NCI-H2227 (cell line): ENCODE measurements at regions not wholly inside any gene's neighbourhood (a gene's known extent, or its start where the extent isn't known, plus 50 kb on each side); places are given as distances from the start of the nearest gene placed in this dataset.

Experiments
- DNase-seq: peaks from one replicate; lab custom pipeline; 2025; ENCODE audit not compliant: unreplicated experiment; lab: John Stamatoyannopoulos, UW

DNA sequence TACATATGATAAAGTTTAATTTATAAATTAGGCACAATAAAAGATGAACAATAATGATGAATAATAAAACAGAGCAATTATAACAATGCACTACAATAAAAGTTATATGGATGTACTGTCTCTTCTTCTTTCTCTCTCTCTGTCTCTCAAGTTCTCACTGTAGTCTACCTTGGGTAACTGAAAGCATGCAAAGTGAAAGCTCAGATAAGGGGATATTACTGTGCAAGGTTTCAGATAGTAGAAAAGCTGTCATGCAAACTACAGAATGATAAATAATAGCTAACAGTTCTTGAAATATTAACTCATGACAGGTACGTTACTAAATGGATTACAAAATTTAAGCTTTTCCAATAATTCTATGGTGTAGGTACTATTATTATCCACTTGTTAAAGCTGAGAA, 311.9 kb upstream of the PRDM1 start:
- no peak for DNase-seq

DNA sequence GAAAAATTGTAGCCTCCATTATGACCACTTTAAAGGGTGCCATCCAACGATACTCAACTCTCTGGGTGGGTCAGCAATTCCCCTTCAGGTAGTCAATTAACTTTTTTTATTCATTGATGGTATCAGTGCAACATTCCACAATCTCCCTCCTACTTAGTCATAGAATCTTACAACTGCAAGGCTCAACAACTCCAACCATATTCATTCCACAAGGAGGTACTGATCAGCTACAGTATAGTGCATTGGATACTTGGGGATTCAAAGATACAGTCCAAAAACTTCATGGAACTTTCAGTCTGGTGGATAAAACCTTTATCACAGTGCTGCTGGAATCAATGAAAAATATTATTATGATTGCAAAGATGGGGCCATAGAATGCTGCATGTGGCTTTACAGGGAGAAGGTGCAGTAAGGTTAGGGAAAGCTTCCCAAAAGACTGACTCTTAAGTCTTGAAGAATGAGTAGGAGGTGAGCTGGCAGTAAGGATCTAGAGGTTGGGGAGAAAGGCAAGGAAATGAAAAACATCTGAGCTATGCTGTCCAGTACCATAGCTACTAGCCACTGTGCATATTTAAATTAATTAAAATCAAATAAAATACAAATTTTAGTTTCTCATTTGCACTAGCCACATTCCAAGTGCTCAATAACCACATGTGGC, 314.7 kb upstream of the PRDM1 start:
- DNase-seq = no peak

GRCh38 chr6:105769987-105770386, 316.1 kb upstream of the PRDM1 start:
- DNase-seq = no peak

- DNase-seq = no peak
These were observed 316.9 kb upstream of the PRDM1 start for GRCh38 chr6:105769197-105769596.

DNA sequence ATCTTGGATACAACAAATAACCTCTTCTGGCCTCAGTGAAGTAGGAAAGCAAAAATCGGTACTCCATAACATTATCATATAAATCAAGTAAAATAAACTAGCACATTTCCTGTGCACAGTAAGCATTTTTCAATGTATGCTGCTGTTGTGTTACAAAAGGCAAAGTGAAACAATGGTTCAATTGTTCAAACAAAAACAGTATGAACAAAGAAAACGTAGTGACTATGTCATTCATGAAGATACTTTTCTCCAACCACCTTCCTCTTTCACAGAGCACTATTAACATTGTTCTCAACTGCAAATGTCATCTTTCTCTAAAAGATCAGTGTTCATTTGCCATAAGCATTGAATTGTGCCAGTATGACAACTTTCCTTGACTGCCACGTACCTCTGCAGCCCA, 318.6 kb upstream of the PRDM1 start:
- DNase-seq = no peak

DNA sequence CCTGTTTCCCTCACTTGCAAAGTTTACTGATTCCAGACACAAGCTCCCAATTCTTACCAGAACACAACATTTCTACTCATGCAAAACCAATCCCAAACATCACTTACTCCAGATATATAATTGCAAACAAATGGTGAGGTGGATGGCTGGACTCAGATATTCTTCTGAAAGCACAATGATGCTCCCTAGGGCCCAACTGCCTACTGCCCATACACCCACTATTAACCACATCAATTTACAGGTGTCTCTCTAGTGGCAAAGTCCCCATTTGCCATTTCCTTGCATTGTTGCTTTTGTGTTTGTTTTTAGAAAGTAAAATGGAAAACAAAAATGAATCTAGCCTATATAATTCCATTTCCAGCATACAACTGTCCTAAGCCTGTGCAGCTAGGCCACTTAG, 320.9 kb upstream of the PRDM1 start:
- no peak for DNase-seq

DNA sequence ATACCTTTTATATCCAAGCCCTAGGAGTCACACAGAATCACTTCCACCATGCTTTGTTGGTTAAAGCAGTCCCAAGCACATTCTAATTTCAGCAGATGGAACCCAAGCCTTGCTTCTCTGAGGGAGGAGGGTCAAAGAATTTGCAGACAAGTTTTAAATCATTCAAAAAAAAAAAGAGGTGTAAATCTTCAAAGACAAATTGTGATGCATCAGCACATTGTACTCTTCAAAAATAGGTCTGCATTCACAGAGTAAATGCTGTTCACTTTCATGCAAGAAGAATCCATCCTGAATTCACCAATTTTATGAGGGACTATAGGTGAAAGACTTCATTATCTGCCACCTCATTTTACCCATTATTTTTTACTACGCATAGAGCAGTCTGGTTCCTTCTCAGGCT, 321.8 kb upstream of the PRDM1 start:
- DNase-seq = no peak

GRCh38 chr6:105763866-105764265, 322.3 kb upstream of the PRDM1 start:
- no peak for DNase-seq

- no peak for DNase-seq
These were observed 325.4 kb upstream of the PRDM1 start for GRCh38 chr6:105760746-105761145.

DNA sequence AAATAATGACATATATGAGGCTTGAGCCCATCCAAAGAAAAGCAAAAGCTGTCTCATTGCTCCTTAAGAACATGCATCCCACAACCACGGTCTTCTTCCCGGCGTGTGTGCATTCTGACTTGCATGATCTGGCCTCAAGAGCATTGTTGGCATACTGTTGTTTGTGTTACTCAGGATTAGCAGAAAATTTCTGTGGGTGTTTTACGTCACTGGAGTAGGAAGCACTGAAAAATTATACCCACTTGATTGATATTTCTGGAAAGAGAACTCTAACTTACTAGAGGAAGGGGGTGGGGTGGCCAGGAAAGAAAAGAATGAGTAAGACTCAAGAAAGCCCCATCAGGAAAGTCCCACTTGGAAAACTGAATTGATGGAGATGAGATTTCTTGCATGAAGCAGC, 326.2 kb upstream of the PRDM1 start:
- no peak for DNase-seq

- no peak for DNase-seq
These were observed 327.1 kb upstream of the PRDM1 start for GRCh38 chr6:105759015-105759414.

DNA sequence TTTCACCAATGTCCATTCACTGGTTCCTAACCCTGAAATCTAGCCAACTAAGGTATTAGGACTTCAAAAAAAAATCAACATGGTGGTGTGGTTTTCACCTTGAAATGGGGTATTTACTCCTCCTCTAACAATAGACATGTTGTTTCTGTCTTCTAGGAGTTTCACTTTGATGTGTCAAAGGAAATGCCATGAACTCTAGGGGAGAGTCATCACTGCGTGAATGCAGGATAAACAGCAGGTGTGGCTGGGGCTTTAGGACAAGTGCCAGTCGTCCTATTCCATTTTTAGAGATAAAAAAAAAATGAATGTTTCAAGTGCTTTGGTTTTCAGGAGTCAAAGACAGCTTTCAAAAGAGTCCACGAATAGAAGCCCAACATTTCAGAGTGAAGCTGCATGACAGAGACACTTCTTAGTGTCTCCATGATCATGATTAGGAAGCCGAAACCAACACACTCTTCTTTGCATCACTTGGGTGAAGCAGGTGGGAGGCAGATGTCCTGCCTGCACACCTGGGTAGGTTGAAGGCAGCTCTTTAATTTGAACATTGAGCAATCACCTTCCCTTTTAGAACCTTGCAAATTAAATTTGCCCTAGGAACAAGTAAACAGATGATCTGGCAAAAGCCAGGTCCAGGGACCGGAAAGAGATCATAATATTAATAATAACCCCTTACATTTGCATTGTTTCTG, 328.5 kb upstream of the PRDM1 start:
- DNase-seq = no peak

GRCh38 chr6:105755885-105756284, 330.3 kb upstream of the PRDM1 start:
- no peak for DNase-seq

DNA sequence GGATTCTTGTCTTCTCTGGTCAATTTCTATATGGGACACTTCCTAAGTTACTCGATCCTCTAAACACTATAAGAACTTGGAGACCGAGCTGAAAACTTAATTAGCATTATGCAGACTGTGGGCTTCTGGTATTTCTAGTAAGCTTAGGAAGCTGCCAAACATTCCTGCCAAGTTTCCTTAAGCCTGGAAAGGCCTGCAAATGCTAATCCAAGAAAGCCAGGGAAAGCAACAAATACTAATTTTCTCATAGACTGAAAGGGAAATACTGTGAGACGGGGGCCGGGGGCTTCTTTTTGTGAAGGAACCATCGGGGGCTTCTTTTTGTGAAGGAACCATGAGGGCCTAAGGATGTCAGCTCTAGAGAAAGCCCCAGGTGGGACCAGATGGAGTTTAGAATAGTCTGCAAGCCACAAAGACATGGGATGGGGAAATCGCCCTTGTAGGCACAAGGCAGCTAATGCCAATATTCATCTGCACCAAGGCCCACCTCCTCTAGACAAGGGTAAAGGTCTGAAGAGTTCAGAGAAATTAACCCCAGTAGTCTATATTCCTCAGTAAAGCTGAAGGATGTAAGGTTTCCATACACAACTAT, 332.4 kb upstream of the PRDM1 start:
- DNase-seq = no peak

GRCh38 chr6:105753207-105753606, 332.9 kb upstream of the PRDM1 start:
- no peak for DNase-seq

- no peak for DNase-seq
These were observed 336.0 kb upstream of the PRDM1 start for GRCh38 chr6:105750089-105750488.

DNA sequence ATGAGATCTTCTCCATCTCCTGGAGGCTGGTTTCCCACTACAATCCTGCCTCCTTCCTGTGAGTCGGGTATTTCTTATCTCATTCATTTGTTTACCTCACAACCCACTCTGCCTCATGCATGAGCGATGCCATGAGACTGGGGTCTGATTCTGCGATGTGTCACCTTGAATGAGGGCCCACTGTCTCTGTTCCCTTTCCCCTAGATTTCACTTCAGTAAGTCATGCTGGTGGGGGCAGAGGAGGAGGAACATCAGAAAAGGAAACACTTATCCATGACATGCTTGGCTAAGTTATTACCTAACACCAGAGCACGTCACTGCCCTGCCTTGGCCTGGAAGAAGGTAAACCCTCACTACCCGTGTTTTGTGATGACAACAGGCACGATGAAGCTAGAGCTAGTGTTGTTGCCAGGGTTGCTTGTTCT, 337.4 kb upstream of the PRDM1 start:
- no peak for DNase-seq

DNA sequence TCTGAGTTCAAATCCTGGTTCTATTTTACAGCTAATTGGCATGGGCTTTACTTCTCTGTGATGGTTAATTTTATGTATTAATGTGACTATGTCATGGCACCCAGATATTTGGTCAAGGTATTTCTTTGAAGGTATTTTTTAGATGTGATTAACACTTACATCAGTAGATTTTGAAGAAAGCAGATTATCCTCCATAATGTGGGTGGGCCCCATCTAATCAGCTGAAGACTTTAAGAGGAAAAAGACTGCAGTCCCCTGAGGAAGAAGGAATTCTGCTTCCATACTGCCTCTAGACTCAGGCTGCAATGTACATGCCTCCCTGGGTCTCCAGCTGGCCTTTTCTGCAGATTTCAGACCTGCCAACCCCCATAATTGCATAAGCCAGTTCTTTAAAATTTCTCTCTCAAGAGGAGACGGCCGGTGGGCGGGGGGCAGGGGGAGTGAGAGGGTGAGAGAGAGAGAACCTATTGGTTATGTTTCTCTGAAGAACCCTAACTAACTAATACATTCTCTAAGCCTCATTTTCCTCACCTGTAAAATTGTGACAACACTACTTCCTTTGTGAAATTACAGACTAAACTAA, 338.2 kb upstream of the PRDM1 start:
- DNase-seq = no peak

- DNase-seq = no peak
These were observed 339.6 kb upstream of the PRDM1 start for GRCh38 chr6:105746509-105746908.

GRCh38 chr6:105746130-105746505, 340.0 kb upstream of the PRDM1 start:
- DNase-seq = no peak

DNA sequence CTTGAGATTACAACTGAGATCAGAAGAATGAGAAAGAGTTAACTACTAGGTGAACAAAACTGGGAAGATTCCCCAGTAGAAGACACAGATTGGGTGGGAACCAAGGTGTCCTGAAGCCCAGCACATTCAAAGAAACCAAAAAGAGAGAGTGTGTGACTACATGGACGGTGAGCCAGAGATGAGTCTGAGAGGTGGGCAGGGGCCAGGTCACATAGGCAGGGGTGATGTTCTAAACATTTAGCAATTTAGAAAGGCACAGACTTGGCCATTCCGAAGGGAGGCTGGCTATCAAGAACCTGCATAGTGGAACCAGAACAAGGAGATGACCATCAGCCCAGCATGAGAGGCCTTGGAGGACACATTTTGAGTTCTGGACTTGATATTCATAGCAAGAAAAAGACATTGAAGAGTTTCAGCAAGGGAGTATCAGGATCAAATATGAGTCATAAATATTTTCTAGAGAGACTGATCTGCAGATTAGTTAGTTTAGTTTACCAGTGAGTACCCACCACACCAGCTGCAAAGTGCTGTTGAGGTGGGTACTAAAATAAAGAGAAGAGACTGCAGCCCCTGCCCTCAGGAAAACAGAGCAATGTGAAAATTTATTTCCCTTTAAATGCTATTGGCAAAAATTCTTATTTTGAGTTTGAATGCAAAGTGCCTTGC, 340.5 kb upstream of the PRDM1 start:
- DNase-seq = no peak

DNA sequence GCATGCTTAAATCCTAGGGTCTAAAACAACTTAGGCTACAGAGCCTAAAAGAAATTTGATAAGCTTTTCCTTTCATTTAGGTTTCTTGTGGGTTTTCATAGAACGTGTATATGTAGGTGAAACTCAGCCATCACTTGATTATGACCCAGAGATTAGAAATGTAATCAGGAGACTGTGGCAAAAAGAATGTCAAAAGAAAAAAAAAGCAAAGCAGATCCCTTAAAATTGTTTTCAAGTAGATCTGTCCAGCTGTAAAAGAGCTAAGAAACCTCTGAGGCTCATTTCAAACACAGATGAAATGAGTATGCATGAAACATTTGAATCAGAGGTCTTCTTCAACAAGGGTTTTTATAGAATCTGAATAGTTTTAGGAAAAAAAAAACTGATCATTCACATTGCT, 341.3 kb upstream of the PRDM1 start:
- DNase-seq = no peak
